ENCODE measurements at regions not wholly inside any gene's neighbourhood (a gene's known extent, or its start where the extent isn't known, plus 50 kb on each side); places are given as distances from the start of the nearest gene placed in this dataset.

- TF ChIP-seq CREB5 (CRISPR knock-in tag; IDR thresholded peaks at IDR 0.05; ENCODE audit: low read depth) (no peak), ZFP3 (CRISPR knock-in tag; IDR thresholded peaks at IDR 0.05) (no peak), ARNTL (CRISPR knock-in tag; IDR thresholded peaks at IDR 0.05; ENCODE audit: borderline replicate concordance, low read depth) (no peak), ESRRG (CRISPR knock-in tag; IDR thresholded peaks at IDR 0.05) (no peak), OSR1 (CRISPR knock-in tag; IDR thresholded peaks at IDR 0.05) (no peak), SNAI2 (CRISPR knock-in tag; IDR thresholded peaks at IDR 0.05) (no peak), BACH2 (CRISPR knock-in tag; IDR thresholded peaks at IDR 0.05; ENCODE audit: borderline replicate concordance) (no peak), ZFP30 (CRISPR knock-in tag; IDR thresholded peaks at IDR 0.05) (no peak), PATZ1 (CRISPR knock-in tag; IDR thresholded peaks at IDR 0.05; ENCODE audit: borderline replicate concordance) (no peak), GLIS3 (CRISPR knock-in tag; IDR thresholded peaks at IDR 0.05) (no peak), ZNF70 (CRISPR knock-in tag; IDR thresholded peaks at IDR 0.05) (no peak), TSHZ2 (CRISPR knock-in tag; IDR thresholded peaks at IDR 0.05) (no peak)
Observed at GRCh38 chr11:19370100-19370861, 129.5 kb upstream of the E2F8 start.
